GM21619 (cell line): ENCODE measurements at regions not wholly inside any gene's neighbourhood (a gene's known extent, or its start where the extent isn't known, plus 50 kb on each side); places are given as distances from the start of the nearest gene placed in this dataset.

Experiments used
- ATAC-seq: cut with Tn5 transposase; IDR thresholded peaks from one replicate; pipeline ENCODE4 v1.9.1; 2021; ENCODE audit not compliant: unreplicated experiment

- ATAC-seq, result no peak
Measured at GRCh38 chr9:91094324-91095088, 267.2 kb downstream of the AUH start.

GRCh38 chr9:91098203-91098850 lies 263.4 kb downstream of the AUH start:
- ATAC-seq, result no peak

- ATAC-seq, result no peak
Measured at GRCh38 chr9:91099436-91099835, 262.3 kb downstream of the AUH start.

GRCh38 chr9:91100878-91101450 lies 260.8 kb downstream of the AUH start:
- ATAC-seq, result no peak

GRCh38 chr9:91101611-91102168 lies 260.0 kb downstream of the AUH start:
- ATAC-seq, result peak; percentile 63

- ATAC-seq, result no peak
Measured at GRCh38 chr9:91102269-91102668, 259.4 kb downstream of the AUH start.

- ATAC-seq, result no peak
Measured at GRCh38 chr9:91103931-91104330, 257.8 kb downstream of the AUH start.

- ATAC-seq, result no peak
Measured at GRCh38 chr9:91106415-91107081, 255.2 kb downstream of the AUH start.

- no peak for ATAC-seq
Measured at GRCh38 chr9:91111226-91111625, 250.5 kb downstream of the AUH start.

GRCh38 chr9:91111876-91112275 lies 249.8 kb downstream of the AUH start:
- ATAC-seq, result no peak

GRCh38 chr9:91113016-91113415 lies 248.7 kb downstream of the AUH start:
- no peak for ATAC-seq

GRCh38 chr9:91114450-91114849 lies 247.3 kb downstream of the AUH start:
- no peak for ATAC-seq

GRCh38 chr9:91116211-91116610 lies 245.5 kb downstream of the AUH start:
- no peak for ATAC-seq

- no peak for ATAC-seq
Measured at GRCh38 chr9:91116711-91117110, 245.0 kb downstream of the AUH start.

GRCh38 chr9:91117474-91117891 lies 244.2 kb downstream of the AUH start:
- ATAC-seq, result no peak

GRCh38 chr9:91117959-91118703 lies 243.6 kb downstream of the AUH start:
- no peak for ATAC-seq

- no peak for ATAC-seq
Measured at GRCh38 chr9:91118704-91119025, 243.1 kb downstream of the AUH start.

GRCh38 chr9:91119142-91119541 lies 242.6 kb downstream of the AUH start:
- ATAC-seq, result no peak

GRCh38 chr9:91119679-91120078 lies 242.0 kb downstream of the AUH start:
- no peak for ATAC-seq

- no peak for ATAC-seq
Measured at GRCh38 chr9:91120200-91120599, 241.5 kb downstream of the AUH start.

GRCh38 chr9:91122755-91123154 lies 239.0 kb downstream of the AUH start:
- no peak for ATAC-seq
